ENCODE measurements at regions not wholly inside any gene's neighbourhood (a gene's known extent, or its start where the extent isn't known, plus 50 kb on each side); places are given as distances from the start of the nearest gene placed in this dataset.

GRCh38 chr12:39224971-39225370 lies 217.9 kb downstream of the KIF21A start:
- no peak for DNase-seq (ENCODE audit: extremely low read depth, low read depth)
- H3K4me3 ChIP-seq (replicated peaks; ENCODE audit: low read depth, low read length): no peak overlapping the region
- TF ChIP-seq, protein P1, sequence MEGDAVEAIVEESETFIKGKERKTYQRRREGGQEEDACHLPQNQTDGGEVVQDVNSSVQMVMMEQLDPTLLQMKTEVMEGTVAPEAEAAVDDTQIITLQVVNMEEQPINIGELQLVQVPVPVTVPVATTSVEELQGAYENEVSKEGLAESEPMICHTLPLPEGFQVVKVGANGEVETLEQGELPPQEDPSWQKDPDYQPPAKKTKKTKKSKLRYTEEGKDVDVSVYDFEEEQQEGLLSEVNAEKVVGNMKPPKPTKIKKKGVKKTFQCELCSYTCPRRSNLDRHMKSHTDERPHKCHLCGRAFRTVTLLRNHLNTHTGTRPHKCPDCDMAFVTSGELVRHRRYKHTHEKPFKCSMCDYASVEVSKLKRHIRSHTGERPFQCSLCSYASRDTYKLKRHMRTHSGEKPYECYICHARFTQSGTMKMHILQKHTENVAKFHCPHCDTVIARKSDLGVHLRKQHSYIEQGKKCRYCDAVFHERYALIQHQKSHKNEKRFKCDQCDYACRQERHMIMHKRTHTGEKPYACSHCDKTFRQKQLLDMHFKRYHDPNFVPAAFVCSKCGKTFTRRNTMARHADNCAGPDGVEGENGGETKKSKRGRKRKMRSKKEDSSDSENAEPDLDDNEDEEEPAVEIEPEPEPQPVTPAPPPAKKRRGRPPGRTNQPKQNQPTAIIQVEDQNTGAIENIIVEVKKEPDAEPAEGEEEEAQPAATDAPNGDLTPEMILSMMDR (IDR thresholded peaks at IDR 0.05; ENCODE audit: low read depth, low read length, missing control alignments): no peak

DNA sequence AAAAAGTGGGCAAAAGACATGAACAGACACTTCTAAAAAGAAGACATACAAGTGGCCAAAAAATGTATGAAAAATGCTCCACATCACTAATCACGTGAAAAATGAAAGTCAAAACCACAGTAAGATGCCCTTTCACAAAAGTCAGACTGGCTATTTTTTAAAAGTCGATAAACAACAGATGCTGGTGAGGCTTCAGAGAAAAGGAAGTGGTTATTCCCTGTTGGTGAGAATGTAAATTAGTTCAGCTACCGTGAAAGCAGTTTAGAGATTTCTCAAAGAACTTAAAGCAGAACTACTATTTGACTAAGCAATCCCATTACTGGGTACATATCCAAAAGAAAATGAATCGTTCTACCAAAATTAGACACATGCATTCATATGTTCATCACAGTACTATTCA lies 237.0 kb downstream of the KIF21A start:
- TF ChIP-seq, protein P1 (IDR thresholded peaks at IDR 0.05; ENCODE audit: low read depth, low read length, missing control alignments): no peak
- DNase-seq (ENCODE audit: extremely low read depth, low read depth): no peak
- no peak overlapping the region for H3K4me3 ChIP-seq (replicated peaks; ENCODE audit: low read depth, low read length)

DNA sequence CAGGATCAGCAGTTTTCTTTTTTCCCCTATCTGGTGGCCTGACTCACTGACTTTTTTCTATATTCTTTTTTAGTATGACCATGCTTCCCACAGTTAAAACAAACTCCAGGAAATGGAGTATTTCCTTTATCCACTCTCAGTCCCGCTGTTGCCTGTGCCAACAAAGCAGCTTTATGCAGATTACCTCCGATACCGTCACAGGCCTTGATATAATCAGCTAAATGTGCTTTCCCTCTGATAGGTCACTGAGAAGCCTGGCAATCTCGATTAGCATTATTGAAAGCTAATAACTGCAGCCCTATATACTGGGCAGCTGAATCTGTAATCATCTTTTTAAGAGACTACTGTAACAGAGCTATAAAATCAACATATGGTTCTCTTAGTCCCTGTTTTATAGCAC lies 243.6 kb downstream of the KIF21A start:
- H3K4me3 ChIP-seq (replicated peaks; ENCODE audit: low read depth, low read length): no peak overlapping the region
- no peak for DNase-seq (ENCODE audit: extremely low read depth, low read depth)
- TF ChIP-seq, protein P1 (IDR thresholded peaks at IDR 0.05; ENCODE audit: low read depth, low read length, missing control alignments): no peak

GRCh38 chr12:39188689-39189088 lies 254.2 kb downstream of the KIF21A start:
- TF ChIP-seq, protein P1 (IDR thresholded peaks at IDR 0.05; ENCODE audit: low read depth, low read length, missing control alignments): no peak
- no peak for DNase-seq (ENCODE audit: extremely low read depth, low read depth)
- H3K4me3 ChIP-seq (replicated peaks; ENCODE audit: low read depth, low read length): no peak overlapping the region

GRCh38 chr12:39186744-39187143 lies 256.2 kb downstream of the KIF21A start:
- no peak overlapping the region for H3K4me3 ChIP-seq (replicated peaks; ENCODE audit: low read depth, low read length)
- DNase-seq (ENCODE audit: extremely low read depth, low read depth): no peak
- TF ChIP-seq, protein P1 (IDR thresholded peaks at IDR 0.05; ENCODE audit: low read depth, low read length, missing control alignments): no peak

- no peak for DNase-seq (ENCODE audit: extremely low read depth, low read depth)
- TF ChIP-seq, protein P1 (IDR thresholded peaks at IDR 0.05; ENCODE audit: low read depth, low read length, missing control alignments): no peak
- no peak overlapping the region for H3K4me3 ChIP-seq (replicated peaks; ENCODE audit: low read depth, low read length)
Measured at GRCh38 chr12:39178837-39179236, 264.1 kb downstream of the KIF21A start.

- no peak overlapping the region for H3K4me3 ChIP-seq (replicated peaks; ENCODE audit: low read depth, low read length)
- TF ChIP-seq, protein P1 (IDR thresholded peaks at IDR 0.05; ENCODE audit: low read depth, low read length, missing control alignments): no peak
- DNase-seq (ENCODE audit: extremely low read depth, low read depth): no peak
Measured at GRCh38 chr12:39176356-39176755, 266.6 kb downstream of the KIF21A start.

Measured in HFF-Myc (cell line).